GM23338 (cell line): ENCODE measurements at regions not wholly inside any gene's neighbourhood (a gene's known extent, or its start where the extent isn't known, plus 50 kb on each side); places are given as distances from the start of the nearest gene placed in this dataset.

Experiments used
- ATAC-seq: fragments of 200-7000 bp; cut with Tn5 transposase; 3 replicates; pipeline ENCODE4 v1.9.1; 2020
- DNase-seq: peaks from one replicate; pipeline ENCODE4 v3.0.0-alpha.2; 2015; ENCODE audit warnings: low spot score
- H2AFZ ChIP-seq: fragments of 200-600 bp; sonication (generic); 2 replicates; pipeline ENCODE4 v1.8.0; 2016; ENCODE audit warnings: antibody characterized with exemption, mild to moderate bottlenecking, moderate library complexity
- H3F3A ChIP-seq: fragments of 200-600 bp; sonication (generic); replicated peaks from 2 replicates; pipeline ENCODE4 v1.8.0; 2017; ENCODE audit warnings: antibody characterized with exemption, mixed run types, low read depth
- H3K27ac ChIP-seq: fragments of 200-600 bp; sonication (generic); 2 replicates; pipeline ENCODE4 v1.6.1; 2016; ENCODE audit warnings: low read depth
- H3K27me3 ChIP-seq: fragments of 200-600 bp; sonication (generic); 2 replicates; pipeline ENCODE4 v1.8.0; 2016; ENCODE audit warnings: mild to moderate bottlenecking, mixed run types, moderate library complexity; ENCODE audit not compliant: insufficient read depth
- H3K36me3 ChIP-seq: fragments of 200-600 bp; sonication (generic); 2 replicates; pipeline ENCODE4 v1.8.0; 2016; ENCODE audit warnings: mild to moderate bottlenecking; ENCODE audit not compliant: insufficient read depth
- H3K4me1 ChIP-seq: fragments of 200-600 bp; sonication (generic); 2 replicates; pipeline ENCODE4 v1.8.0; 2016; ENCODE audit warnings: mild to moderate bottlenecking, moderate library complexity; ENCODE audit not compliant: insufficient read depth
- H3K4me2 ChIP-seq: fragments of 200-600 bp; sonication (generic); 2 replicates; pipeline ENCODE4 v1.7.1; 2017; ENCODE audit warnings: mixed run types
- H3K4me3 ChIP-seq: fragments of 200-600 bp; sonication (generic); 2 replicates; pipeline ENCODE4 v1.6.1; 2016; ENCODE audit warnings: mixed run types
- H3K79me2 ChIP-seq: fragments of 200-600 bp; sonication (generic); replicated peaks from 2 replicates; pipeline ENCODE4 v1.8.0; 2017; ENCODE audit warnings: mild to moderate bottlenecking; ENCODE audit not compliant: insufficient read depth
- H3K9me2 ChIP-seq: fragments of 200-600 bp; sonication (generic); 2 replicates; pipeline ENCODE4 v1.8.0; 2017; ENCODE audit not compliant: insufficient read depth
- H4K20me1 ChIP-seq: fragments of 200-600 bp; sonication (generic); replicated peaks from 2 replicates; pipeline ENCODE4 v1.8.0; 2017; ENCODE audit warnings: mild to moderate bottlenecking; ENCODE audit not compliant: insufficient read depth
- H3K27ac Mint-ChIP-seq: 2 replicates; pipeline ENCODE4 v1.8.0; 2020; ENCODE audit warnings: inconsistent platforms, mild to moderate bottlenecking, moderate library complexity, mixed read lengths
- H3K27me3 Mint-ChIP-seq: 3 replicates; pipeline ENCODE4 v1.8.0; 2022; ENCODE audit warnings: low read depth, mild to moderate bottlenecking, moderate library complexity, mixed read lengths, inconsistent platforms; ENCODE audit not compliant: insufficient read depth, poor library complexity
- H3K36me3 Mint-ChIP-seq: 3 replicates; pipeline ENCODE4 v1.8.0; 2021; ENCODE audit warnings: low read depth, mild to moderate bottlenecking, inconsistent platforms, moderate library complexity, mixed read lengths
- H3K4me1 Mint-ChIP-seq: 3 replicates; pipeline ENCODE4 v1.8.0; 2020; ENCODE audit warnings: mild to moderate bottlenecking, inconsistent platforms, mixed read lengths
- H3K4me3 Mint-ChIP-seq: 3 replicates; pipeline ENCODE4 v1.8.0; 2021; ENCODE audit warnings: moderate library complexity, mild to moderate bottlenecking, inconsistent platforms, mixed read lengths
- H3K9me3 Mint-ChIP-seq: 3 replicates; pipeline ENCODE4 v1.8.0; 2020; ENCODE audit warnings: moderate library complexity, mild to moderate bottlenecking, inconsistent platforms, mixed read lengths
- EZH2 ChIP-seq: fragments of 200-600 bp; sonication (generic); IDR thresholded peaks from one replicate; pipeline ENCODE4 v1.8.0; 2017; ENCODE audit warnings: antibody characterized with exemption, mild to moderate bottlenecking, low read depth; ENCODE audit not compliant: unreplicated experiment
- NANOG ChIP-seq: IDR thresholded peaks from 2 replicates; pipeline ENCODE4 v1.6.1; 2016; ENCODE audit warnings: antibody characterized with exemption, borderline replicate concordance
- POLR2AphosphoS5 ChIP-seq: IDR thresholded peaks from 2 replicates; pipeline ENCODE4 v1.6.1; 2016; ENCODE audit warnings: antibody characterized with exemption, low read depth
- STAT1 ChIP-seq: IDR thresholded peaks from one replicate; pipeline ENCODE4 v1.6.1; 2016; ENCODE audit warnings: antibody characterized with exemption; ENCODE audit not compliant: unreplicated experiment
- TF ChIP-seq, protein P1 (sequence below): fragments of 250-450 bp; sonication (Bioruptor Pico); IDR thresholded peaks from 2 replicates; pipeline ENCODE4 v1.5.0; 2020; ENCODE audit warnings: mild to moderate bottlenecking, moderate library complexity

DNA sequence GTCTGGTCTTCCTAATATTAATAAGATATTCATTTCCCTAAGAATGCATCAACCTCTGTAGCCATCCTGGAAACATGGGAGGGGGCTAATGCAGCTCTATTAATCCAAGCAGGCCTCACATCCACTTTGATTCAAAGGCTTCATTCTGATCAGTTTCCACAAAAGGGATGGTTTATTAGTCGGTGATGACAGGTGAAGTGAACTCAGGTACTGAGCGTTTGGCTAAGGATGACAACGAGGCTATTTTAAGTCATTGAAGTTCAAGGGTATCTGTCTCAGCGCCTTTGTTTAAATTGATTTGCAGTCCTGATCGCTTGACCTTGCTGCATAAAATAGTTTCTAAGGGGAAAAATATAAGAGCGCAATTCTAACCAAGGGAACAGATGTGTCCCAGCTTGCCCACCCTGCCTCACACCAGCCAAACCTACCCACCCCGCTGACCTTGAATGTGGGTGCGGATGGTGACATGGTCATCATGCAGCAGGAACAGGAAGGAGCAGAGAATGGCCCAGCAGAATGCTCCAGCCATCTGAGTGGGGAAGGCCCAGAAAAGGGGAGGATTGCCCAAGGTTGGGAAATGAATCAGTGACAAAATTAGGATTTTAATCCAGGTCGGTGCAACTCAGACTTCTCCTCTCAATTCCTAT, 70.5 kb upstream of the ZNF618 start:
- Histone ChIP-seq H3K4me2 (no peak overlapping the region), H4K20me1 (no peaks in the 10 kb centered on the region), H3K4me1 (no peaks in the 10 kb centered on the region), H3K79me2 (no peaks in the 10 kb centered on the region), H3K27ac (no peak overlapping the region), H3K9me2 (no peaks in the 10 kb centered on the region), H2AFZ (no peak overlapping the region), H3K4me3 (no peak overlapping the region), H3K36me3 (no peaks in the 10 kb centered on the region), H3K27me3 (no peaks in the 10 kb centered on the region), H3F3A (no peaks in the 10 kb centered on the region)
- H3K27ac Mint-ChIP-seq: no peak overlapping the region
- ATAC-seq (no peak), DNase-seq (no peak)
- no peaks in the 10 kb centered on the region for H3K36me3 Mint-ChIP-seq
- peaks cover 9% of the 10 kb centered on the region; the same call in 2 of the 3 replicates for H3K4me1 Mint-ChIP-seq
- no peak for TF ChIP-seq EZH2
- TF ChIP-seq, protein P1, sequence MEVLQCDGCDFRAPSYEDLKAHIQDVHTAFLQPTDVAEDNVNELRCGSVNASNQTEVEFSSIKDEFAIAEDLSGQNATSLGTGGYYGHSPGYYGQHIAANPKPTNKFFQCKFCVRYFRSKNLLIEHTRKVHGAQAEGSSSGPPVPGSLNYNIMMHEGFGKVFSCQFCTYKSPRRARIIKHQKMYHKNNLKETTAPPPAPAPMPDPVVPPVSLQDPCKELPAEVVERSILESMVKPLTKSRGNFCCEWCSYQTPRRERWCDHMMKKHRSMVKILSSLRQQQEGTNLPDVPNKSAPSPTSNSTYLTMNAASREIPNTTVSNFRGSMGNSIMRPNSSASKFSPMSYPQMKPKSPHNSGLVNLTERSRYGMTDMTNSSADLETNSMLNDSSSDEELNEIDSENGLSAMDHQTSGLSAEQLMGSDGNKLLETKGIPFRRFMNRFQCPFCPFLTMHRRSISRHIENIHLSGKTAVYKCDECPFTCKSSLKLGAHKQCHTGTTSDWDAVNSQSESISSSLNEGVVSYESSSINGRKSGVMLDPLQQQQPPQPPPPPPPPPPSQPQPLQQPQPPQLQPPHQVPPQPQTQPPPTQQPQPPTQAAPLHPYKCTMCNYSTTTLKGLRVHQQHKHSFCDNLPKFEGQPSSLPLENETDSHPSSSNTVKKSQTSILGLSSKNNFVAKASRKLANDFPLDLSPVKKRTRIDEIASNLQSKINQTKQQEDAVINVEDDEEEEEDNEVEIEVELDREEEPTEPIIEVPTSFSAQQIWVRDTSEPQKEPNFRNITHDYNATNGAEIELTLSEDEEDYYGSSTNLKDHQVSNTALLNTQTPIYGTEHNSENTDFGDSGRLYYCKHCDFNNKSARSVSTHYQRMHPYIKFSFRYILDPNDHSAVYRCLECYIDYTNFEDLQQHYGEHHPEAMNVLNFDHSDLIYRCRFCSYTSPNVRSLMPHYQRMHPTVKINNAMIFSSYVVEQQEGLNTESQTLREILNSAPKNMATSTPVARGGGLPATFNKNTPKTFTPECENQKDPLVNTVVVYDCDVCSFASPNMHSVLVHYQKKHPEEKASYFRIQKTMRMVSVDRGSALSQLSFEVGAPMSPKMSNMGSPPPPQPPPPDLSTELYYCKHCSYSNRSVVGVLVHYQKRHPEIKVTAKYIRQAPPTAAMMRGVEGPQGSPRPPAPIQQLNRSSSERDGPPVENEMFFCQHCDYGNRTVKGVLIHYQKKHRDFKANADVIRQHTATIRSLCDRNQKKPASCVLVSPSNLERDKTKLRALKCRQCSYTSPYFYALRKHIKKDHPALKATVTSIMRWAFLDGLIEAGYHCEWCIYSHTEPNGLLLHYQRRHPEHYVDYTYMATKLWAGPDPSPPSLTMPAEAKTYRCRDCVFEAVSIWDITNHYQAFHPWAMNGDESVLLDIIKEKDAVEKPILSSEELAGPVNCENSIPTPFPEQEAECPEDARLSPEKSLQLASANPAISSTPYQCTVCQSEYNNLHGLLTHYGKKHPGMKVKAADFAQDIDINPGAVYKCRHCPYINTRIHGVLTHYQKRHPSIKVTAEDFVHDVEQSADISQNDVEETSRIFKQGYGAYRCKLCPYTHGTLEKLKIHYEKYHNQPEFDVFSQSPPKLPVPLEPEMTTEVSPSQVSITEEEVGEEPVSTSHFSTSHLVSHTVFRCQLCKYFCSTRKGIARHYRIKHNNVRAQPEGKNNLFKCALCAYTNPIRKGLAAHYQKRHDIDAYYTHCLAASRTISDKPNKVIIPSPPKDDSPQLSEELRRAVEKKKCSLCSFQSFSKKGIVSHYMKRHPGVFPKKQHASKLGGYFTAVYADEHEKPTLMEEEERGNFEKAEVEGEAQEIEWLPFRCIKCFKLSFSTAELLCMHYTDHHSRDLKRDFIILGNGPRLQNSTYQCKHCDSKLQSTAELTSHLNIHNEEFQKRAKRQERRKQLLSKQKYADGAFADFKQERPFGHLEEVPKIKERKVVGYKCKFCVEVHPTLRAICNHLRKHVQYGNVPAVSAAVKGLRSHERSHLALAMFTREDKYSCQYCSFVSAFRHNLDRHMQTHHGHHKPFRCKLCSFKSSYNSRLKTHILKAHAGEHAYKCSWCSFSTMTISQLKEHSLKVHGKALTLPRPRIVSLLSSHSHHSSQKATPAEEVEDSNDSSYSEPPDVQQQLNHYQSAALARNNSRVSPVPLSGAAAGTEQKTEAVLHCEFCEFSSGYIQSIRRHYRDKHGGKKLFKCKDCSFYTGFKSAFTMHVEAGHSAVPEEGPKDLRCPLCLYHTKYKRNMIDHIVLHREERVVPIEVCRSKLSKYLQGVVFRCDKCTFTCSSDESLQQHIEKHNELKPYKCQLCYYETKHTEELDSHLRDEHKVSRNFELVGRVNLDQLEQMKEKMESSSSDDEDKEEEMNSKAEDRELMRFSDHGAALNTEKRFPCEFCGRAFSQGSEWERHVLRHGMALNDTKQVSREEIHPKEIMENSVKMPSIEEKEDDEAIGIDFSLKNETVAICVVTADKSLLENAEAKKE (CRISPR knock-in tag): no peak
- no peak for TF ChIP-seq NANOG
- no peak for TF ChIP-seq STAT1
- no peak for TF ChIP-seq POLR2AphosphoS5
- H3K4me3 Mint-ChIP-seq: no peak overlapping the region
- peaks cover 6% of the 10 kb centered on the region for H3K27me3 Mint-ChIP-seq
- H3K9me3 Mint-ChIP-seq: no peaks in the 10 kb centered on the region
